ENCODE measurements at regions not wholly inside any gene's neighbourhood (a gene's known extent, or its start where the extent isn't known, plus 50 kb on each side); places are given as distances from the start of the nearest gene placed in this dataset.

DNA sequence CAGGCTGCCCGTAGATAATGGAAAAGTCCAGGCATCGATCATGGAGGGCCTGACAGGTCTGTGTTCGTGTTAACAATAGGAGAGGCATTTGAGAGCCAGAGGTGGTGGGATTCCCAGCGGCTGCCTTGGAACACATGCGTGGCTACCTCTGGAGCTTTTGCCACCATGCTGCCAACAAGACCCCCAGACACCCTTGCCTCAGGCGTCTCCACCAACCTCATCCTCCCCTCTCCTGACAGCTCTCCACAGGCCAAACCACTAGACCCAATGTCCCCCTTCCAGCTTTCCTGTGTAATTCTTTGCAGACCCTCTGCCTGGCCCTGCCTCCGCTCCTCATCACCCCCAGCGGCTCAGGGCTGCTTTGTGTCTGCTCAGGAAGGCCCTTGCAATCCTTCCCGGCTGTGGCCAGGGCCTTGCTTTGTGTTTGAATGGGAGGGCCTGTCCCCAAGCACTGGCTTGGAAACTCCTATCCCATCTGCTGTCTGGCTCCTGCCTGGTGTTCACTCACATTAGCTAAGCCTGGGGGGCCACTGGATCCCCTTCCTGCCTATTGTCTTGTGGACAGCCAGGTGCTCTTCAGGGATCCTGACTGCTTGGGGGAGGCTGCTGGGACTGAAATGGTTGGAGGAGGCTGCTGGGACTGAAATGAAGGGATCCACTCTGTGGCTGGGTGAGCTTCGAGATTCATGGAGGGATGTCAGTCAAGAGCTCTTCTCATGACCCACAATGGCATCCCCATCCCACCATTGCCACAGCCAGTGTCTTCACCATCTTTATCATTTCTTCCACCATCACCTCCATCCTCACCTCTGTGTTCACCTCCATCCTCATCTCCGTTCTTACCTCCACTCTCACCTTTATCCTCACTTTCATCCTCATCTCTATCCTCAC, 60.8 kb upstream of the ELN start:
- peak overlapping the region; percentile 92 for H3K27ac Mint-ChIP-seq
- DNase-seq, result no peak
- H3K27me3 Mint-ChIP-seq (ENCODE audit: low read depth, poor library complexity), result peaks cover 31% of the 10 kb centered on the region
- H3K4me3 Mint-ChIP-seq, result no peak overlapping the region
- TF ChIP-seq, protein P1, sequence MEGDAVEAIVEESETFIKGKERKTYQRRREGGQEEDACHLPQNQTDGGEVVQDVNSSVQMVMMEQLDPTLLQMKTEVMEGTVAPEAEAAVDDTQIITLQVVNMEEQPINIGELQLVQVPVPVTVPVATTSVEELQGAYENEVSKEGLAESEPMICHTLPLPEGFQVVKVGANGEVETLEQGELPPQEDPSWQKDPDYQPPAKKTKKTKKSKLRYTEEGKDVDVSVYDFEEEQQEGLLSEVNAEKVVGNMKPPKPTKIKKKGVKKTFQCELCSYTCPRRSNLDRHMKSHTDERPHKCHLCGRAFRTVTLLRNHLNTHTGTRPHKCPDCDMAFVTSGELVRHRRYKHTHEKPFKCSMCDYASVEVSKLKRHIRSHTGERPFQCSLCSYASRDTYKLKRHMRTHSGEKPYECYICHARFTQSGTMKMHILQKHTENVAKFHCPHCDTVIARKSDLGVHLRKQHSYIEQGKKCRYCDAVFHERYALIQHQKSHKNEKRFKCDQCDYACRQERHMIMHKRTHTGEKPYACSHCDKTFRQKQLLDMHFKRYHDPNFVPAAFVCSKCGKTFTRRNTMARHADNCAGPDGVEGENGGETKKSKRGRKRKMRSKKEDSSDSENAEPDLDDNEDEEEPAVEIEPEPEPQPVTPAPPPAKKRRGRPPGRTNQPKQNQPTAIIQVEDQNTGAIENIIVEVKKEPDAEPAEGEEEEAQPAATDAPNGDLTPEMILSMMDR (IDR thresholded peaks at IDR 0.05), result no peak
- peaks cover 29% of the 10 kb centered on the region for H3K9me3 Mint-ChIP-seq
- H3K4me1 Mint-ChIP-seq, result peaks cover 6% of the 10 kb centered on the region
- H3K36me3 Mint-ChIP-seq (ENCODE audit: low read depth), result peaks cover 9% of the 10 kb centered on the region

DNA sequence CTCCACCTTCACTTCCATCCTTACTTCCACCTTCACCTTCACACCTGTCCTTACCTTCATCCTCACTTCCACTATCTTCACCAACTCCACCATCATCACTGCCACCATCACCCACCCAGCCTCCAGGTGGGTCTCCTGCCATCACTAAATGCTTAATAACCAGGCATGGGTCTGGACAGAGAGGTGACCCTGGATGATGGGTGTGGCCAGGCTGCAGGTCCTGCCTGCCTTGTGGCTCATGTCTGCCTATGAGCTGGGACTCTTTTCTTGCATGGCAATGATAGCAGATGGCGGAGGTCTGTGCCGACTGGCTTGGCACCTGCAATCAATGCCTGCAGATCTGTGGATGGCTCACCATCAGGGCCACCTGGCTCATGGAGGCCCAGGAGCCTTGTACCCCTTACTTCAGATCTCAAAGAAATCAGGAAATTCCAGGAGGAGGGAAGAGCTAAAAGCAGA, 60.1 kb upstream of the ELN start:
- Mint-ChIP-seq H3K27ac (no peak overlapping the region), H3K27me3 (ENCODE audit: low read depth, poor library complexity) (peaks cover 31% of the 10 kb centered on the region), H3K4me3 (no peak overlapping the region), H3K9me3 (peaks cover 24% of the 10 kb centered on the region), H3K36me3 (ENCODE audit: low read depth) (peaks cover 5% of the 10 kb centered on the region), H3K4me1 (peaks cover 6% of the 10 kb centered on the region)
- no peak for DNase-seq
- TF ChIP-seq, protein P1 (IDR thresholded peaks at IDR 0.05), result no peak

DNA sequence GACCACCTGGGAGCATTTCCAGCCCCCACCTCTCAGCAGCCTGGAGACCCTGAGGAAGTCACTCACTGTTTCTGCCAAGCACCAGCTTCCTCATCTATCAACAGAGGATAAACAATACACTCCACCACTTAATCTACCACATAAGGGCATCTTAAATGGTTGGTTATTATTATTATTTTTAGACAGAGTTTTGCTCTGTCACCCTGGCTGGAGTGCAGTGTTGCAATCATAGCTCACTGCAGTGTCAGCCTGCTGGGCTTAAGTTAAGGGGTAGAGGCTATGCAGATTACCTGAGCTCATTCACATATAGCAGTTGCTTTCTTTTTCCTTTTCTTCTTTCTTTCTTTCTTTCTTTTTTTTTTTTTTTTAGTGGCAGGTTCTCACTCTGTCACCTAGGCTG, 59.5 kb upstream of the ELN start:
- Mint-ChIP-seq H3K4me1 (peaks cover 6% of the 10 kb centered on the region), H3K36me3 (ENCODE audit: low read depth) (peaks cover under 1% of the 10 kb centered on the region), H3K27me3 (ENCODE audit: low read depth, poor library complexity) (peaks cover 28% of the 10 kb centered on the region), H3K4me3 (no peak overlapping the region), H3K27ac (no peak overlapping the region), H3K9me3 (peaks cover 19% of the 10 kb centered on the region)
- DNase-seq, result no peak
- TF ChIP-seq, protein P1 (IDR thresholded peaks at IDR 0.05), result no peak

DNA sequence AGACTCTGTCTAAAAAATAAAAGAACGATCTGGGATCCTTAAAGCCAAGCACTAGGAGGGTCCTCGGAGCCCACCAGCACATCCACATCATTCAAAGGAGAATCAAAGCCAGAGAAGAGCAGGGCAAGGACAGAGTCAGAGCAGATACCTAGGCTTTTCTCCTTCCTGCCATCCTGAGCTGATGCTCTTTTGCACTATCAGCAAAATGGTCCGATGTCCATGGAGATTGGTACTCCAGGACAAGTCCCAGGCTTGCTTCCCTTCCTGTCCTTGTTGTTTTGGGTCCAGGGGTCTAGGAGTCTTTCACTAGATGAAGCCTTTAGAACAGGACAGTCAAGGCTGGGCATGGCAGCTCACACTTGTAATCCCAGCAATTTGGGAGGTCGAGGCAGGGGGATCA, 58.0 kb upstream of the ELN start:
- H3K27me3 Mint-ChIP-seq (ENCODE audit: low read depth, poor library complexity), result peaks cover 33% of the 10 kb centered on the region
- no peaks in the 10 kb centered on the region for H3K36me3 Mint-ChIP-seq (ENCODE audit: low read depth)
- no peak for DNase-seq
- no peak overlapping the region for H3K27ac Mint-ChIP-seq
- peaks cover 18% of the 10 kb centered on the region for H3K4me1 Mint-ChIP-seq
- peaks cover 10% of the 10 kb centered on the region for H3K9me3 Mint-ChIP-seq
- H3K4me3 Mint-ChIP-seq, result no peak overlapping the region
- TF ChIP-seq, protein P1 (IDR thresholded peaks at IDR 0.05), result no peak

DNA sequence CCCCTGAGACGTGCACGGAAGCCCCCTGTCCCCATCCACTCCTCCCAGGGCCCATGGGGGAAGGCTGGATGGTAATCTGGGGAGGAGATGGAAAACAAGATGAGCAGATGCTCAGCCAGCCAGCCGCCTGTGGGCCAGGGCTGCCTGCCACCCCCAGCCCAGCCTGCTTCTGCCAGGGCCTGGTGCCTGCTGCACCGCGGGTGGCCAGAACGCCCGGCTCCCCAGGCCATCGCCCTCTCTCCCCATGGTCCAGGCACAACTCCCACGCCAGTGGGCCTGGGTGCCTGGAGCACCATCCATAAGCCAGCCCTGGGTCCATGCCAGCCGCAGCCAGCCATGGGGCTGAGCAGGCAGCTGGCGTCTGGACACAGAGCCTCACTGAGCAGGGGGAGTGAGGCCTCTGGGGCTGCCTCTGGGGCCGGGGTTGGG, 57.2 kb upstream of the ELN start:
- Mint-ChIP-seq H3K4me3 (no peak overlapping the region), H3K36me3 (ENCODE audit: low read depth) (no peaks in the 10 kb centered on the region), H3K9me3 (peaks cover 10% of the 10 kb centered on the region), H3K27ac (no peak overlapping the region), H3K27me3 (ENCODE audit: low read depth, poor library complexity) (peaks cover 37% of the 10 kb centered on the region), H3K4me1 (peaks cover 26% of the 10 kb centered on the region)
- TF ChIP-seq, protein P1 (IDR thresholded peaks at IDR 0.05), result no peak
- no peak for DNase-seq

DNA sequence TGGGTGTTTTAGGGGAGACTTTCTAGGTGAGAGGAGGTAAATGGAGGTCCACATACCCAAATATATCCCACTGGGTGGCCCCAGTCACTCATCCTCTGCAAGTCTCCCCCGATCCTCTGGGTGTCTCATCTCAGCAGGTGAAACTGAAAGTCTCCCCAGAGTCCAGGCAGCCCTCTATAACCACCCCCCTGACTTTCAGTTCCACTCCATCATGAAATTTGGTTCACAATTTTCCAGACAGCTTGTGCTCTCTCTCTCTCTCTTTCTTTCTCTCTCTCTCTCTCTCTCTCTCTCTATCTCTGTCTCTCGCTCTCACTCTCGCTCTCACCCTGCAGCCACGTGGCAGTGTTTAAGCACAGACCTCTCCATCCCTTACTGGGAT, 56.7 kb upstream of the ELN start:
- no peak overlapping the region for H3K27ac Mint-ChIP-seq
- H3K4me3 Mint-ChIP-seq, result no peak overlapping the region
- peaks cover 37% of the 10 kb centered on the region for H3K27me3 Mint-ChIP-seq (ENCODE audit: low read depth, poor library complexity)
- DNase-seq, result no peak
- TF ChIP-seq, protein P1 (IDR thresholded peaks at IDR 0.05), result no peak
- peaks cover 31% of the 10 kb centered on the region for H3K4me1 Mint-ChIP-seq
- peaks cover 10% of the 10 kb centered on the region for H3K9me3 Mint-ChIP-seq
- no peaks in the 10 kb centered on the region for H3K36me3 Mint-ChIP-seq (ENCODE audit: low read depth)
